T-helper 2 cell treated with Interferon-gamma antibody and Interleukin-4, amounts not matched to agents 5 μg/mL and 100 μg/mL, for 36 hours (primary cell): ENCODE measurements at regions not wholly inside any gene's neighbourhood (a gene's known extent, or its start where the extent isn't known, plus 50 kb on each side); places are given as distances from the start of the nearest gene placed in this dataset.
"Not testable (repeated sequence)": the region's sequence is repeated elsewhere in the genome, so short reads cannot be mapped to it uniquely, and the experiment has no call there.

Source experiments
- DNase-seq: peaks from one replicate; pipeline ENCODE4 v3.0.0; 2021; ENCODE audit warnings: low spot score
- H3K27ac Mint-ChIP-seq: one replicate; pipeline ENCODE4 v1.8.0; 2021; ENCODE audit warnings: mild to moderate bottlenecking, mixed read lengths
- H3K27me3 Mint-ChIP-seq: one replicate; pipeline ENCODE4 v1.8.0; 2021; ENCODE audit warnings: low read depth, mixed read lengths
- H3K36me3 Mint-ChIP-seq: one replicate; pipeline ENCODE4 v1.8.0; 2021; ENCODE audit warnings: low read depth, mixed read lengths
- H3K4me1 Mint-ChIP-seq: one replicate; pipeline ENCODE4 v1.8.0; 2021; ENCODE audit warnings: low read depth, mixed read lengths
- H3K4me3 Mint-ChIP-seq: one replicate; pipeline ENCODE4 v1.8.0; 2022; ENCODE audit warnings: mild to moderate bottlenecking, moderate library complexity, mixed read lengths
- H3K9me3 Mint-ChIP-seq: one replicate; pipeline ENCODE4 v1.8.0; 2021; ENCODE audit warnings: mixed read lengths

- Mint-ChIP-seq H3K4me1 (no peaks in the 10 kb centered on the region), H3K9me3 (peaks cover 8% of the 10 kb centered on the region), H3K27me3 (peaks cover 1% of the 10 kb centered on the region), H3K4me3 (no peak overlapping the region), H3K27ac (no peak overlapping the region), H3K36me3 (no peaks in the 10 kb centered on the region)
- no peak for DNase-seq
Observed at GRCh38 chr9:79492092-79493009, 79.4 kb upstream of the TLE4 start.

GRCh38 chr9:79500196-79500864 is 71.4 kb upstream of the TLE4 start:
- H3K9me3 Mint-ChIP-seq, H3K27me3 Mint-ChIP-seq, DNase-seq, H3K36me3 Mint-ChIP-seq, H3K4me3 Mint-ChIP-seq, H3K27ac Mint-ChIP-seq, H3K4me1 Mint-ChIP-seq: not testable (repeated sequence)

- H3K27ac Mint-ChIP-seq: no peak overlapping the region
- H3K4me1 Mint-ChIP-seq: no peaks in the 10 kb centered on the region
- H3K9me3 Mint-ChIP-seq: peaks cover 5% of the 10 kb centered on the region
Observed at GRCh38 chr9:79501546-79501945, 70.2 kb upstream of the TLE4 start.

GRCh38 chr9:79507801-79508200 is 64.0 kb upstream of the TLE4 start:
- Mint-ChIP-seq H3K36me3 (no peaks in the 10 kb centered on the region), H3K9me3 (no peaks in the 10 kb centered on the region), H3K4me1 (no peaks in the 10 kb centered on the region), H3K27ac (no peak overlapping the region), H3K27me3 (no peaks in the 10 kb centered on the region), H3K4me3 (no peak overlapping the region)
- no peak for DNase-seq

More at GRCh38 chr9:79501546-79501945, 70.2 kb upstream of the TLE4 start:
- no peaks in the 10 kb centered on the region for H3K36me3 Mint-ChIP-seq
- no peak for DNase-seq
- H3K4me3 Mint-ChIP-seq: no peak overlapping the region
- no peaks in the 10 kb centered on the region for H3K27me3 Mint-ChIP-seq

GRCh38 chr9:79512251-79512650 is 59.5 kb upstream of the TLE4 start:
- H3K27me3 Mint-ChIP-seq: no peaks in the 10 kb centered on the region
- no peaks in the 10 kb centered on the region for H3K9me3 Mint-ChIP-seq
- no peak overlapping the region for H3K4me3 Mint-ChIP-seq
- H3K4me1 Mint-ChIP-seq: no peaks in the 10 kb centered on the region
- no peak for DNase-seq
- H3K27ac Mint-ChIP-seq: no peak overlapping the region
- no peaks in the 10 kb centered on the region for H3K36me3 Mint-ChIP-seq
